ENCODE measurements at regions not wholly inside any gene's neighbourhood (a gene's known extent, or its start where the extent isn't known, plus 50 kb on each side); places are given as distances from the start of the nearest gene placed in this dataset.

DNA sequence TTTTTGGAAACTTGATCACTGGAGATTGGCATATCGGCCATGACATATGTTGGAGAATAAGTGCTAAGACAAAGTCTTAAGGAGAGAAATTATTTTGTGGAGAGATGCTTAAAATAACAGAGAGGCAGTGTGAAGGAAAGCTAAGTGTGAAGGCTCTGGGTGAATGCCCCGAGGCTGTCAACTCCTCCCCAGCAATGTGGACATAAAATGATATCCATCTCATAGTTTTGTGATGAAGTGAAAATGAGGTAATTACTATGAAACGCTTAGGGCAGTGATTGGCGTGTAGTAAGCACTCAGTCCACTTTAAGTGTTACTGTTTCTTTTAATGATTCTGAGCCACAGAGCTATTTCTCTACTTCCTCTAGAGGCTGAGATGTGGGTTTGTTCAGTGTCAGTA, 195.8 kb upstream of the KLF12 start:
- DNase-seq: no peak

DNA sequence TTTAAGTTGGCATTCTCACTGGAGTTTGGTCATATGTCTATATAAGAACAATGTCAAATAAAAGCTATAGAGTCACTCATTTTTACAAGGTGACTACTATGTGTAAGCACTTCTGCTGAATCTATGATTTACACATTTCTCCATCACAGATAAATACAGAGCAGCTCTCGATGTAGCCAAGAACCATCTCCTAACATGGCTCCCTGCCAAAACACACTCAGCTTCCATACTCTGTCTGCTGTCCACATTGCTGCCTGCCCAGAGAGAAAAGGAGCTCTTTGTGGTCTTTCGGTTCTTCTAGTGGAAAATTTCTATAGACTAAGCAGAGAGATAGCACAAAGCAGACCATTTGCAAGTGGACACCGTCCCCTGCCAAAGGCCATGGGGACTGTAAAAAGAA, 190.9 kb upstream of the KLF12 start:
- no peak for DNase-seq

DNA sequence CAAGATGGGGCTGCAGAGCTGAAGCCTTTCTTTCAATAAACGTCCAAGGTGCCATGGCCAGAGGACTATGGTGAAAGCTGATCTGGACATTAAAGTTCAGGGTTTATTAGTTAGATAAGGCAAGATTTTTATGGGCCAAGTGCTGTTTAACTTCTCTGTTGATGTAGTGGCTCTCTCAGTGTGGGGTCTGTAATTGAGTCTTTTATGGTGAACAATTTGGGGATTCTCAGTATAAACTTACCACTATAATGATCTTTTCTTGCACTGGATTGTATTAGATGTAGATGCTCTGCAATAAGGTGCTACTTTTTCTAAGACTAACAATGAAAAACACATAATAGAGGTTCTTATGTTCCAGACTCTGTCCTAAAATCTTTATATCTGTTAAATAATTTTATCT, 190.1 kb upstream of the KLF12 start:
- no peak for DNase-seq

DNA sequence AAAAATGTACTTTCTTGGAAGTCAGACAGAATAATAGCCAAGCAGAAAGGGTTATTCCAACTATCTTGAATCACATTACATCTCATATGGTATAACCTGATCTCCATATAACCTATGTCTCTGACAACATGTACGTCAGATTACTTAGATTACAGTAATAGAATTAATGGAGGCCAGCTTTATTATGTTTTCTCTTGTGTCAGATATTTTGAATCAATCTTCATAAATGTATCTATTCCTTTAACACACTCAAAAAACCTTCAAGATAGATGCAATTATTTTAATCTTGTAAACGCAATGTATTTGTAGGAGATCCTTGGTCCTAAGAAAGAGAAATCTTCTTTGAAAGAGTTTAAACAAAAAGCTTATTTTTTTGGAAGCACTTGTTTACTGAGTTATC, 188.4 kb upstream of the KLF12 start:
- no peak for DNase-seq

DNA sequence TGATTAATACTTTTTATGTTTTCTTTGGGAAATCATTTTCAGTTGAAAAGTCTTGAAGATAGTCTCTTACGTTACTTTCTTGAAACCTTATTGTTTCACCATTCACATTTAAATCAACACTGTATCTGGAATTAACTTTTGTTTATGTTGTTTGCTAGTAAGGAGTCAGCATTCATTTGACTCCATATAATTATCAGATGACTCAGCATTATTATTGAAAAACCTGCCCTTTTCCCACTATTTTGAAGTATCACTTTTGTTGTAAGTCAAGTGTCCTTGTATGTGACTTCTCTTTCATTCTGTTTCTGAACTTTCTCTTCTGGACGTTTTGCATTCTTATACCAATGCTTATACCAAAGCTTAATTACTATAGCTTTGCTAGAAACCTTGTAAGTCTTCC, 186.1 kb upstream of the KLF12 start:
- DNase-seq: no peak

DNA sequence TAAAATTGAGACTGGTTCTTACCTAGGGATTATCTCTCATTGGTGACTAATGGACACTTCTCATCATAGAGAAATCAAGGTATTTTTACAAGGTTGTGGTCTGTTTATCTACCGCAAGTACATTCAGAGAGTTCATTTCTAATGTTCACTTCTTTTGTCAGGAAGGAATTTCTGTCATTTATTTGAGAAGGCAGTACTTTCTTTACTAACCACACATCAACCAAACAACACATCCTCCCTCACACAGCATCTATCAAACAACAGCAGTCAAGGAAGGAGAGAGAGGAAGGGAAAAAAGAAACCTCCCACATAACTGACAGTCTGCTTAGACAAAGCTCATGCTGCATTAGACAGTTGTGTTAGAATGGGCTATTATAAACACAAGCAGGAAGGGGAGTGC, 182.3 kb upstream of the KLF12 start:
- no peak for DNase-seq

DNA sequence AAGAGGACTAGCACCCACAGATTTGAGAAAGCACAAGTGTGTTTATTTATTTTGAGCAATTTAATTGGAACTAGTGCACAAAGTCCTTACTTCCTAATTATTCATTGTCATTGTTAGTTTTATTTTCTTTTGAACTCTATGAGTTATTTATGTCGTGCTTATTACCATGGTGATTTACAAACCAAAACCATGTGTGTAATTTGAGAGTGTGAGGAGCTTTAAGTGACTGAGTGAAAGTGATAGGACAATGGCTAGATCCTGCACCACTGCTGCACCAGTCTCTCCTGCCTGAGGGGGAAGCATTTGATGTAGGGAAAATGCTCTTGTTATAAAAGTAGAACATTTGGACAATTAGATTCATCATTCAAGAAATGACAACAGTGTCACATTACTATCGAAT, 172.3 kb upstream of the KLF12 start:
- DNase-seq: no peak

DNA sequence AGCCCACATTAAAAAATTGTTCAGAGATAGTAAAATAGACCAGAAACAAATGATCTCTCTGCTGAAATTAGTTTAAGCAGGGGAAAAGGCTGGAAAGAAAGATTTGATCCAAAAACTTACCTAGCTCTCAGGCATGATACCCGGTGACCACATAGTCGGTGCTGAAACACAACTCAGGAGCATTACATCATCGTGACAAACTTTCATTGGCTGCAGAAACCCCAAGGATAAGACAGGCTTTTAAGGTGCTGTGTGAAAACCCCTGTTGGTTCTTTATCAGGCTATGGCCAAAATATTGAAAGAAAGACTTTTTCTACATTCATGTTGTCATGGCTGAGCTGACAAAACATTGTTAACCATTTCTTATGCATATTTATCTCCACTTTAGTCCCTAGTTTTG, 171.7 kb upstream of the KLF12 start:
- DNase-seq: no peak

DNA sequence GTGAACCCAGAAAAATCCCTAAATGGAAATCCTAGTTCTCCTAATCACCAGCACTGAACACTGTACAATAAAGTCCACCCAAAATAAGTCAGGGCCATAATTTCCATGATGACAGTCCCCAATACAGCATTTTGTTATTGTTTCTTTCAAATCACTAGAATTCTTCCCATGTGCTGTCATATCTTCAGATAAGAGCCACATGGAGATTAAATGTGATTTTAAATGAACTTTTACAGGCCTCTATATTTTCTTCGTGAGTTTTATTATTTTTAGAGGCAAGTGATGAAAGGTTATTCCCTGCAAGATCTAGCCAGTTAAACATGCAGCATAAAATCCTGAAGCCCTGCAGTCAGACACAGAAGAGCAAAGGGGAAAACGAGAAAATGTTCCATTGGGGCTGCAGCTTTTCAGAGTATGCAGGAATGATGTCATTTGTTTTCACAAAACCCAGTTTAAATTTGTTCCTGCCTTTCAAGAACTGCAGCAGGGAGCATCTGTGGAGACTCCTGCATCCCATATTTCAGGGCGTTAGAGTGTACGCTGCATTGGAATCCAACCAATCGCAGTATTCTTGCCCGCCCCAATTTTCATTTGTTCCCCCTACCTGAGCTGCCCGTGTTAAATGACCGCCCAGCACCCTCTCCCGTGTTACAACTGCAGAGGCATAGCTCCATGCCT, 167.2 kb upstream of the KLF12 start:
- DNase-seq: no peak

DNA sequence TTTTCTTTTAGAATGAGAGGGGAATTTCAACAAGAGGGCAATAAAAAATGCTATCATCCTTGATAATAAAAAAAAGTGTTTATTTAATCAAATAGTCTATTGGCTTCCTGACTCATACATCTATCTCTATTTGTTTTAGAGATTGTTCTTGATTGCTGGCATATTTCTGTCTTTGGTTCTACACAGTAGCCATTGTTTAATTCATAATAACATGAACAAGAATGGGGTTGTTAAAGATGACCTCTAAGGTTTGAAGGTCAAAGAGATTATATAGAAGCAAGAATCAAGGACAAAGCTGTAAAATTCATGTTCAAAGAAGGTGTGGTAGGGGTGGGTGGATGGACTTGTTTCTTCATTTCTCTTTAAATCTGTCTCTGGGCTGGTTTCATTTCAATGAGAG, 166.0 kb upstream of the KLF12 start:
- DNase-seq: no peak

DNA sequence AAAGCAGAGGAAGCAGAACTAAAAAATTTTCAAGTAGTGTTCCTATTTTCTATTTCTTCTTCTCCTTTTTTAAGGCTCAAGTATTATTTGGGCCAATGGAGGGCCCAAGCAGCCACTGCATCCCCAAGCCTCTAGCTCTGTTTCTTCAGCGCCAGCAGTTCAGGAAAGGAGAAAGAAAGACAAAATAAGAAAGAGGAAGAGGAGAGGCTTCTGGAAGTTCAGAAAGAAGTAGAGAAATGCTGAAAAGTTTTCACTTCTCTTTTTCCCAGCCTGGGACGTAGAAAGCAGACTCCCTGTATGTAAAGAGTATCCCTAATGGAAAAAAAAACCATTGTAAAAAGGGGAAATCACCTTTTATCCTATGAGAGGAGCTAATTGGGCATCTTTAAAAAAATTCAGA, 165.5 kb upstream of the KLF12 start:
- no peak for DNase-seq

DNA sequence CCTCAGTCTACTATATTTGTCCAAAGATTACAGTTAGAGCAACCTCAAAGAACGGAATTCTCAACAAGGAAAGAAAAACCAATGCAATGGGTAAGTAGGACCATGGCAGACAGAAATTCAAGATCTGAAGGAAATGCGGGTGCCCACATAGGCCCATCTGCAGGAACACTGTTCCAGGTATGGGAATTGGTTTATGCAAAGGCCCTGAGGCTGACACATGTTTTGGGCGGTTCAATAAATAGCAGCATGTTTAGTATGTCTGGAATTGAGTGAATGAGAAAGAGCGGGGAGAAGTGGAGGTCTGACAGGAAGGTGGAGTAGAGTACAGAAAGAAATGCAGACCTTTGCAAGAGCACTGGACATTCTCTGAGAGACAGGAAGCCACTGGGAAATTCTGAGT, 164.7 kb upstream of the KLF12 start:
- no peak for DNase-seq

DNA sequence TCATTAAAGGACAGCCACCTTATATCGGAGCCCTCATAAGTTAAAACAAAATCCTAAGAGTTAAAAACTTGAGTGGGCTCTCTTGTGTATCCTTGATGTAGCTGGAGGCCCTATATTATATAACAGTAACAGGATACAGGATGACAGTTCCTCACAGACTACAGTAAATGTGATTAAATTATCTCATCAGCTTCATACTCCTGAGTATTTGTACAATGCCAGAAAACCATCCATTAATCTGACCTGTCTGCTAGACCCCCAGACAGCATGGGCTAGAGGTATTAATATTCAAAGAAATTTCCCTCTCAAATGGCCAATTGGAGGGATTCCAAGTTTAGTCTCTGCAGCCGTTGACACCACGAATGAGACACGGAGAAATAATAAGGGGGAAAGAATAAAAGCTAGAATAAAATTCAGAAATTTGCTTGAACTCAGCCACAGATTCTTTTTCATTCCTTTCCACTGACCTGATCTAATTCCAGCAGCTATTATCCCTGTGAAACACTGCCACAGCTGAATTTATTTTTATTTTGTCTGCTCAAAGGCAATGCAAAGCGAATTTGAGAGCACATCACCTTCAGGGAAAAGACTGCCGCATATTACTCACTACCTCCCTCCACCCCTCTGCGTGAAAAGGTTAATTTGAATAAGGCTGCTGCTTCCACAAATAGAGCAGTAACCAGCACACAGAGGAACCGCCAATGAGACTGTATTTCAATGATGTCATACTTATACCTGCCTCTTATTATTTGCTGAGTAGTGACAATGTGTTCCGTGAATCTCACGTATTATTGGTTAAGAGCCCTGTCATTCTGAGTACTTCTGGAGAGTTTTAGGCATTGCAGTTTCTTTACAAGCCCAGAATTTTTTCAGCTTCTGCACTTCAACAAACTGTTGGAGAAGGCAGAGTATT, 155.9 kb upstream of the KLF12 start:
- DNase-seq: no peak

DNA sequence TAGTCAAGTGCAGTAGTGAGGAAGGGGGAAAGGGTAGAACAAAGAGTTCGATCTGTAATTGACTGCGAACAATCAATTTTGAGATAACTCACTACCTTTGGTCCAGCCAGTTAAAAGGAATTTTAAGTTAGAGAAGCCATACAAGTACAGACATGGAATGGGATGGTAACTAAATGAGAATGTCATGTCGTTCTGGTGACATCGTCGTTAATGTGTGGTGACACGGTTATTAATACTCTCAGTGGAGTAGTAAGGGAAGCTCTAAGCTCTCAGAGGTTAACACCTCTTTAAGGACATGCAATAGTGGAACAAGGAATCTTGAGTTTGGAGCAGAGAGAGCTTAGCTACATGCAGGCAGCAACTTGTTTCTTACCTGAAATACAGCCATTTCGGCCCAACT, 154.9 kb upstream of the KLF12 start:
- DNase-seq: no peak

DNA sequence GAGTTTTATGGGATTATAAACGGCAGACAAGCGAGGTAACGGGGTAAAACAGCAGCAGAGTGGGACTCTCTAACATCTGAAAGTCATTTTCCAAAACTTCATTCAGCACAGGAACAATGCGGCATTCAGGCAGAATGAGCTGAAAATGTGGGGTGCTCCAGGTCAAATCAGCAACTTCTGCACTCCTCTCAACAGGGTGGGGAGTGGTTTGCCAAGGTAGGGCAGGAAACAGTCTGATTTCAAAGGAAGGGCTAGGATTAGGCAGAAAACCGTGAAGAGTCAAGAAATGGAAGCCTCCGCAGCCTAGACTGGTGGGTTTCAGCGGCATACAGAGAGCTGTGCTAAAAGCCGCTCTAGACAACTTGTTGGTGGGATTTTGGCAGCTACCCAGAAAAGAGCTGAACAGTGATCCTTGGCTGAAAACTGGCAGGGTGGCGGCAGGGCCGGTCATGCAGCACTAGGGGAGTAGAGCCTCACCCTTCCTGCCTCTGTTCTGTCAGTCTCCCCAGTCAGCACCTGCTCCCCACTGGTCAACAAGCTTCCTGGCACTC, 154.2 kb upstream of the KLF12 start:
- peak; percentile 65 for DNase-seq

DNA sequence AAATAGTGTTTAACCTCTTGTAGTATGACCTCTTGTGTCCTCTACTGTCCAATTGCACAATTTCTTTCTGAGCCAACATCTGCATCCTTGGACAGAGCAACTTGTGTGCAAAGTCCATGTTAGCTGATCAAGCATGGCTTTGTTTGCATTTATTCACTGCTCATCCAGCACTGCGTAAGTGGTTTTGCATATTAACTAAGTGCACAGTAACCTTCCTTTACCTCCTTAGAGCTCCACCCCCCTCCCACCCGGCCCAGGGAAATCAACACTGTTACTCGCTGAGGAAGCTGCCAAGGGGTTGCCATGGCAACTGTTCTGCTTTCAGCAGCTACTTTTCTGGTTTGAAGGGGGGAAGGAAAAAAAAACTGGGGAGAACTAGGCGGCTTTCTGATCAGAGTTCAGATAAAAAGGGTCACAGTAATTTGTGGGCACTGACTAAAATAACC, 153.5 kb upstream of the KLF12 start:
- peak; percentile 90 for DNase-seq

DNA sequence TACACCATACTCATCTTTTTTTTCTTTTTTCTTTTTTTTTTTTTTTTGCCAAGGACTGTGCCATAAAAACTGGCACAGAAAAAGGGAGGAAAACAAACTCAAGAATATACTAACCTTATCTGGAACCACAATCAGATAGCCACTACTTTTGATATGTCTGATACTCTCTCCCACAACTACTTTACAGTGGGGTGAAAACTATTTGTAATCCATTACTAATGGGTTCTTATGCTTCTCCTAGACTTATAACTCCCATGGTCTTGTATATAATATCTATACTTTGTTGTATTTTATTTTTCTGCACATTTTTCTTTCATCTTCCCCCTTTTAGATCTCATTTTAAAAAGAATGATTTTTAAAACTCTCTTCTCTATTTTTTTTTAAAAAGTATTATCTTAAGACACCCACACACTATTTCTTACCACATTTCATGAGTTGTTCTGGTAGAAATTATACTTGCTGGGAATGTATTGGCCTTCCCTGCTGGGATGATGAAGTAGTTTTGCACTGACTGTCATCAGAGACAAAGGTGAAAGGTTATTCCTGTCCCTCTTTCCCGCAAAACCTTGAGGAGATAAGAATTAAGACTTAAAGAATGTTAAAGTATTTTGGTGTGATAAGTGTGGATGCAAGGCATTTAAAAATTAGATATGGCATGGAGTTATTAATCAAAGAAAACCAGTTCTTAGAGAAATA, 146.7 kb upstream of the KLF12 start:
- DNase-seq: no peak

DNA sequence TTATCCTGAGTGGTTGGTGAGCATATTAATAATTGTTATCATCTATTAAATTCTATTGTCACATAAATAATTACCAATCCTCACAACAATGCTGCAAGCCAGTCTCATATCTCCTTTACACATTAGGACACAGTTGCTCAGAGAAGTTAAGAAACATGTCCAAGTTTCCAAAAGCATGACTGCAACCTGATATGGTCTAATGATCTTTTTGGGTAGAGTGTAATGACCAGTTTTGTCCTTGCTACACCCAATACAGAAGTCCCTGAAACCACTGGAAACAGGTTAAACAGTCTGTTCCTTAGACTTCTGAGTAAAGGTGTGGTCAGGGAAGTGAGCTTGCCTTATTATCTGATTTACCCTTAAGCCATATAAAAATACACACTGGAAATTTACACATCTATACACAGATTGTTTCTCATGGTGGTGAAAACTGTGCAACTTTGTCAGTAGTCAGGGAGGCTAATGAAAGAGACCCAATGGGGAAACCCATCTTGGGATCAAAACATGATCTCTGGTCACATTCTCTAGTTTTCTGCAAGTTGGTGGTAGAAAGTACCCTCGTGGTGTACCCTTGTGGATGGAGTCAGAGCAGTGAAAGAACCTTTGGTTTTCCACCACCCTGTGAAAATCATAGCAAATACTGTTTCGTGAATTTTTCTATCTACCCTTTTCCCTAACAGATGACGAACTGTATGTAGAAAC, 146.0 kb upstream of the KLF12 start:
- no peak for DNase-seq

DNA sequence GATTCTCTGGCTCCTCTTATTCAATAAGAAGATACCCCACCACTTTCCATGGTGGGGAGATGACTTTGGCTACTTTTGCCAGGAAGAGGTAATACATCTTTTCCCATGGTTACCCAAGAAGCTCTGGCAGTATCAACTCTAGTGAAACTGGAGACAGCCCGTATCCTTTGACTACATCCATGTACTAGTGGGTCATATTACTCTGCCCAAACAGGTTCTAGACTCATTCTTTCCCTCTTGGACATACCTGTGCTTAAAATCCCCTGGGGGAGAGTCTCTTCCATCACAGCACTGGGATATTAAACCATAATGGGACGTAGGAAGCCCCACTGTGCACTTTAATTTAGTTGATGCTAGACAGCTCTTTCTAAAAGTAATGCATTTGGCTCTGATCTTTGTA, 144.7 kb upstream of the KLF12 start:
- DNase-seq: no peak

DNA sequence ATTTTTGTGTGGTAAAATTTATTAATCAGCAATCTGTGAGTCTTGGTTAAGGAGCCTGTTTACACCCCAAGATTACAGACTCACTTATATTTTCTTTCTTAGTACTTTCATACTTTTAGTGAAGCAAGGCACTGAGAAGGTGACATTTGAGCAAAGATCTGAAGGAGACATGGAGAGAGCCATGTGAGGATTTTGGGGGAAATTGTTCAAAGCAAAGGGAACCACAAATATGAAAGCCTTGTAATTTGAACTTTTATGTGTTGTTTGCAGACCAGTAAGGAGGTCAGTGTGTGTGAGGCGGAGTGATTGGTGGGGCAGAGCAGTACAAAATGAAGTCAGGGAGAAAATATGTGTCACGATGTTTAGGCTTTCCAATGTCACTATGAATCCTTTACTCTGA, 140.7 kb upstream of the KLF12 start:
- DNase-seq: no peak

DNA sequence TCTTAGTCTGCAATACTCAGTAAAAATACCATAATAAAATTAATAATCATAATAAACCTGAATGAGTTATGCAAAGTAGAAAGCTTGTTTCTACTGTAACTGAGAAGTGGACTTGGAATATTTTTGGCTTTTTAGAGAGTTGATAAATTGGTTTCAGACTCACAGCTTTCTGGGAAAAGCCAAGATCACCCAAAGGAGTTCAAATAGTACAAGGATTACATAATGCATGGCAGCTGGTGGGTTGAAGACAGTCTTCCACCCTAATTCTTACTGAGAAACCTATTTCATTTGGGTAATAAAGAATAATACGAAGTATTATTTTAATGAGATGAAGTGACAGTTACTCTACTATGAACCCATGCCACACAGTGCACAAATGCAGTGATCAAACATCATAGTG, 139.4 kb upstream of the KLF12 start:
- no peak for DNase-seq

DNA sequence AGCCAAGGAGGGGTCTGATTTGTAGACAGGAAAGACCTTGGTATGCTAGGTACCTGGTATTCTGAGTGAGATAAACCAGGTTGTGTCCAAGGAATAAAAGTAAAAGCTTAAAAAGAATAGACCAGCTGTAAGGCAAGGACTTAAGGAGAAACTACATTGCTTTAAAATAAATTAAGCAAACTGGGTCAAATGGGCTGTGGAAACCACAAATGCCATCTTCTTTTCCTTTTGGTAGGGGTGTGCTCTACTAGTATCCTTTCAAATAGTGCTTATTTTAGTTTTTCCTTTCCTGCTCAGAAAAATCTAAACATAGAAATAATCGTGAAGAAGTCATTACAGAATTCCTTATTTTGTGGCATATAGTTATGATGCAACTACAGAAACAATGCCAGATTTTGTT, 138.6 kb upstream of the KLF12 start:
- no peak for DNase-seq

DNA sequence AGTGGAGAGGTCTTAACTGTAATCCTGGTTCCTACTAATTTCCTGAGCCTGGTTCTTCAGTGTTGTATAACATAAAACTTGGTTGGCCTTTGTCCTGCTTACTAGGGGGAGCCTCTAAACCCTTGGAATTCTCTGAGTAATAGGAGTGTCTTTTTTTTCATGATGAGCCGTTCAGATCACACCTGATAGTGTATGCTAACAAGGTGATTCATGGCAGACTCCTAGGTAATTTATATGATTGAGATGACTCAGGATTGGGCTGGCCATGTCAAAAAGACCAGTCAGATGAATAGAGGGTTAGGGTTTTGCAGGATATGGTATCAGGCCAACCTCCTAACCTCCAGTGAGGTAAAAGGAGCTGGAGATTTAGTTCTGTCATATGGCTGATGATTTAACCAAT, 135.8 kb upstream of the KLF12 start:
- no peak for DNase-seq
